GM19025 (cell line): ENCODE measurements at regions not wholly inside any gene's neighbourhood (a gene's known extent, or its start where the extent isn't known, plus 50 kb on each side); places are given as distances from the start of the nearest gene placed in this dataset.
"Not testable (repeated sequence)": the region's sequence is repeated elsewhere in the genome, so short reads cannot be mapped to it uniquely, and the experiment has no call there.

ENCODE experiments used
- ATAC-seq: cut with Tn5 transposase; IDR thresholded peaks from one replicate; pipeline ENCODE4 v1.9.1; 2021; ENCODE audit warnings: mild to moderate bottlenecking, low read depth, moderate library complexity; ENCODE audit not compliant: unreplicated experiment

GRCh38 chr12:90710711-90711110 is 244.3 kb downstream of the CCER1 start:
- no peak for ATAC-seq

GRCh38 chr12:90706036-90706435 is 248.9 kb downstream of the CCER1 start:
- no peak for ATAC-seq

GRCh38 chr12:90695415-90695814 is 259.6 kb downstream of the CCER1 start:
- ATAC-seq = no peak

- no peak for ATAC-seq
Measured at GRCh38 chr12:90690120-90690519, 264.9 kb downstream of the CCER1 start.

GRCh38 chr12:90687682-90688081 is 267.3 kb downstream of the CCER1 start:
- not testable (repeated sequence) for ATAC-seq

- ATAC-seq = no peak
Measured at GRCh38 chr12:90683871-90684270, 271.1 kb downstream of the CCER1 start.

GRCh38 chr12:90682398-90682797 is 272.6 kb downstream of the CCER1 start:
- no peak for ATAC-seq

- ATAC-seq = no peak
Measured at GRCh38 chr12:90679674-90680073, 275.3 kb downstream of the CCER1 start.

GRCh38 chr12:90677552-90677951 is 277.4 kb downstream of the CCER1 start:
- no peak for ATAC-seq

GRCh38 chr12:90677055-90677454 is 277.9 kb downstream of the CCER1 start:
- ATAC-seq = no peak

- no peak for ATAC-seq
Measured at GRCh38 chr12:90675106-90675505, 279.9 kb downstream of the CCER1 start.

- ATAC-seq = no peak
Measured at GRCh38 chr12:90672081-90672480, 282.9 kb downstream of the CCER1 start.

- ATAC-seq = not testable (repeated sequence)
Measured at GRCh38 chr12:90663949-90664348, 291.0 kb downstream of the CCER1 start.

GRCh38 chr12:90659060-90659459 is 295.9 kb downstream of the CCER1 start:
- no peak for ATAC-seq

GRCh38 chr12:90653040-90653439 is 301.9 kb downstream of the CCER1 start:
- ATAC-seq = no peak

GRCh38 chr12:90652280-90652679 is 302.7 kb downstream of the CCER1 start:
- ATAC-seq = no peak

GRCh38 chr12:90645181-90645580 is 309.8 kb downstream of the CCER1 start:
- ATAC-seq = no peak

GRCh38 chr12:90631591-90632212 is 323.3 kb downstream of the CCER1 start:
- no peak for ATAC-seq

- no peak for ATAC-seq
Measured at GRCh38 chr12:90630006-90630405, 325.0 kb downstream of the CCER1 start.

- ATAC-seq = no peak
Measured at GRCh38 chr12:90628213-90628612, 326.8 kb downstream of the CCER1 start.

GRCh38 chr12:90627180-90627896 is 327.6 kb downstream of the CCER1 start:
- ATAC-seq = no peak

- no peak for ATAC-seq
Measured at GRCh38 chr12:90622431-90622830, 332.5 kb downstream of the CCER1 start.
